Tibial nerve (tissue), 4 donors: ENCODE measurements at regions not wholly inside any gene's neighbourhood (a gene's known extent, or its start where the extent isn't known, plus 50 kb on each side); places are given as distances from the start of the nearest gene placed in this dataset.

Source experiments
- EP300 ChIP-seq, 2 donors: sonication (generic); formaldehyde crosslinking; IDR thresholded peaks; one replicate each; pipeline ENCODE4 v1.6.1; 2017; ENCODE audit warnings: antibody characterized with exemption in 2 of 2, mild to moderate bottlenecking in 1 of 2
- POLR2A ChIP-seq, 2 donors: fragments of 450-650 bp; IDR thresholded peaks; one replicate each; pipeline ENCODE4 v1.6.1; 2017; ENCODE audit warnings: antibody characterized with exemption in 2 of 2, mild to moderate bottlenecking in 2 of 2, moderate library complexity in 2 of 2
- TF ChIP-seq, protein P1 (sequence below), 5 experiments: fragments of 200-600 bp in 3 of 5; fragments of 450-650 bp in 2 of 5; sonication (generic) in 3 of 5; IDR thresholded peaks; one replicate each; pipeline ENCODE4 v1.5.1; 2016 to 2019; ENCODE audit warnings: antibody characterized with exemption in 5 of 5, mild to moderate bottlenecking in 3 of 5, moderate library complexity in 2 of 5

DNA sequence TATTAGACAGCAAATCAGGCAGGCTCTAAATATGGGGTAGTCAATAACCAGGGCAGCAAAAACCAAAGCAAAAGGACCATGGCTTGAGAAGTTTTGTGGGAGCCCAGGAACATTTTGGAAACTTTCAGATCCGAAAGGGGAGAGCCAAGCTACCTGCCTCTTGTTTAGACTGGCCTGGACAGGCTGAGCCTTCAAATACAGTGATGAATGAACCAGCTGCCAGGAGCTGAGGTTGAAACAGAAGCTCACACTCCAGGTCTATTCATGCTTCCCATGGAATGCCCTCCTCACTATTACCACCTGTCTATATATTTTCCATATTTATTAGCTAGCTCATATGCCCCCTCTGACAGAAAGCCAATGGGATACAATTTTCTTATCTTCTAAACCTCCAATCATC is 150.8 kb upstream of the SLC44A1 start:
- TF ChIP-seq, protein P1, sequence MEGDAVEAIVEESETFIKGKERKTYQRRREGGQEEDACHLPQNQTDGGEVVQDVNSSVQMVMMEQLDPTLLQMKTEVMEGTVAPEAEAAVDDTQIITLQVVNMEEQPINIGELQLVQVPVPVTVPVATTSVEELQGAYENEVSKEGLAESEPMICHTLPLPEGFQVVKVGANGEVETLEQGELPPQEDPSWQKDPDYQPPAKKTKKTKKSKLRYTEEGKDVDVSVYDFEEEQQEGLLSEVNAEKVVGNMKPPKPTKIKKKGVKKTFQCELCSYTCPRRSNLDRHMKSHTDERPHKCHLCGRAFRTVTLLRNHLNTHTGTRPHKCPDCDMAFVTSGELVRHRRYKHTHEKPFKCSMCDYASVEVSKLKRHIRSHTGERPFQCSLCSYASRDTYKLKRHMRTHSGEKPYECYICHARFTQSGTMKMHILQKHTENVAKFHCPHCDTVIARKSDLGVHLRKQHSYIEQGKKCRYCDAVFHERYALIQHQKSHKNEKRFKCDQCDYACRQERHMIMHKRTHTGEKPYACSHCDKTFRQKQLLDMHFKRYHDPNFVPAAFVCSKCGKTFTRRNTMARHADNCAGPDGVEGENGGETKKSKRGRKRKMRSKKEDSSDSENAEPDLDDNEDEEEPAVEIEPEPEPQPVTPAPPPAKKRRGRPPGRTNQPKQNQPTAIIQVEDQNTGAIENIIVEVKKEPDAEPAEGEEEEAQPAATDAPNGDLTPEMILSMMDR (IDR thresholded peaks at IDR 0.05) = no peak
- TF ChIP-seq POLR2A (IDR thresholded peaks at IDR 0.05) (no peak), EP300 (IDR thresholded peaks at IDR 0.05) (no peak)
